ENCODE measurements at regions not wholly inside any gene's neighbourhood (a gene's known extent, or its start where the extent isn't known, plus 50 kb on each side); places are given as distances from the start of the nearest gene placed in this dataset.

GRCh38 chr13:73966331-73966730, 167.9 kb downstream of the KLF12 start:
- DNase-seq (ENCODE audit: low spot score): no peak

- DNase-seq (ENCODE audit: low spot score): no peak
These were observed 171.9 kb downstream of the KLF12 start for GRCh38 chr13:73962284-73962683.

GRCh38 chr13:73961181-73961580, 173.0 kb downstream of the KLF12 start:
- DNase-seq (ENCODE audit: low spot score): no peak

- DNase-seq (ENCODE audit: low spot score): no peak
These were observed 173.7 kb downstream of the KLF12 start for GRCh38 chr13:73960474-73960873.

- DNase-seq (ENCODE audit: low spot score): no peak
These were observed 175.4 kb downstream of the KLF12 start for GRCh38 chr13:73958657-73959397.

- no peak for DNase-seq (ENCODE audit: low spot score)
These were observed 176.3 kb downstream of the KLF12 start for GRCh38 chr13:73957889-73958288.

GRCh38 chr13:73956795-73957408, 177.3 kb downstream of the KLF12 start:
- no peak for DNase-seq (ENCODE audit: low spot score)

- DNase-seq (ENCODE audit: low spot score): no peak
These were observed 178.2 kb downstream of the KLF12 start for GRCh38 chr13:73955977-73956500.

GRCh38 chr13:73954808-73955207, 179.4 kb downstream of the KLF12 start:
- DNase-seq (ENCODE audit: low spot score): no peak

- no peak for DNase-seq (ENCODE audit: low spot score)
These were observed 181.6 kb downstream of the KLF12 start for GRCh38 chr13:73952648-73953047.

- no peak for DNase-seq (ENCODE audit: low spot score)
These were observed 185.2 kb downstream of the KLF12 start for GRCh38 chr13:73948848-73949529.

GRCh38 chr13:73945871-73946270, 188.3 kb downstream of the KLF12 start:
- peak; percentile 18 for DNase-seq (ENCODE audit: low spot score)

- no peak for DNase-seq (ENCODE audit: low spot score)
These were observed 188.8 kb downstream of the KLF12 start for GRCh38 chr13:73945382-73945781.

GRCh38 chr13:73943965-73944233, 190.3 kb downstream of the KLF12 start:
- DNase-seq (ENCODE audit: low spot score): no peak

- no peak for DNase-seq (ENCODE audit: low spot score)
These were observed 190.9 kb downstream of the KLF12 start for GRCh38 chr13:73943137-73943964.

- no peak for DNase-seq (ENCODE audit: low spot score)
These were observed 192.5 kb downstream of the KLF12 start for GRCh38 chr13:73941752-73942151.

GRCh38 chr13:73940098-73940497, 194.1 kb downstream of the KLF12 start:
- no peak for DNase-seq (ENCODE audit: low spot score)

GRCh38 chr13:73939603-73940002, 194.6 kb downstream of the KLF12 start:
- DNase-seq (ENCODE audit: low spot score): no peak

- DNase-seq (ENCODE audit: low spot score): no peak
These were observed 195.2 kb downstream of the KLF12 start for GRCh38 chr13:73939071-73939380.

- DNase-seq (ENCODE audit: low spot score): no peak
These were observed 195.7 kb downstream of the KLF12 start for GRCh38 chr13:73938372-73939070.

GRCh38 chr13:73937441-73937840, 196.8 kb downstream of the KLF12 start:
- DNase-seq (ENCODE audit: low spot score): no peak

- no peak for DNase-seq (ENCODE audit: low spot score)
These were observed 198.2 kb downstream of the KLF12 start for GRCh38 chr13:73935991-73936390.
